A673 (cell line): ENCODE measurements at regions not wholly inside any gene's neighbourhood (a gene's known extent, or its start where the extent isn't known, plus 50 kb on each side); places are given as distances from the start of the nearest gene placed in this dataset.

Source experiments
- BruUV-seq: library from RNA; stranded (reverse); fragments of 400-500 nt; replicated peaks from 2 replicates; lab custom pipeline; 2021; lab: Mats Ljungman, UMichigan
- CTCF ChIA-PET: fragments of 300-600 bp; sonication (Branson Sonifier 250); formaldehyde crosslinking; loops from one replicate; lab custom pipeline; 2022; ENCODE audit warnings: antibody characterized with exemption; lab: Charles Lee
- POLR2A ChIA-PET: fragments of 300-600 bp; sonication (Branson Sonifier 250); formaldehyde crosslinking; loops from one replicate; lab custom pipeline; 2022; ENCODE audit warnings: antibody characterized with exemption; ENCODE audit not compliant: low non-redundant PET; lab: Charles Lee
- DNase-seq: peaks from one replicate; pipeline ENCODE4 v3.0.0-alpha.2; 2015; ENCODE audit warnings: low spot score
- H3K27ac ChIP-seq: fragments of 200-600 bp; sonication (generic); 2 replicates; pipeline ENCODE4 v1.5.1; 2016; ENCODE audit warnings: mixed run types, low read depth, mild to moderate bottlenecking, mixed read lengths, antibody characterized with exemption, low read length; ENCODE audit not compliant: poor library complexity, severe bottlenecking
- H3K27me3 ChIP-seq: fragments of 200-600 bp; sonication (generic); replicated peaks from 2 replicates; pipeline ENCODE4 v1.6.1; 2017; ENCODE audit warnings: mixed run types, low read depth, mild to moderate bottlenecking, mixed read lengths, antibody characterized with exemption, low read length; ENCODE audit not compliant: insufficient read depth, poor library complexity
- H3K36me3 ChIP-seq: fragments of 200-600 bp; sonication (generic); 2 replicates; pipeline ENCODE4 v1.6.1; 2016; ENCODE audit warnings: mixed run types, mild to moderate bottlenecking, mixed read lengths, antibody characterized with exemption, low read length; ENCODE audit not compliant: insufficient read depth, poor library complexity, severe bottlenecking
- H3K4me1 ChIP-seq: fragments of 200-600 bp; sonication (generic); 2 replicates; pipeline ENCODE4 v1.6.1; 2017; ENCODE audit warnings: mixed run types, mild to moderate bottlenecking, mixed read lengths, antibody characterized with exemption, low read length; ENCODE audit not compliant: insufficient read depth, poor library complexity, severe bottlenecking
- H3K4me3 ChIP-seq: fragments of 200-600 bp; sonication (generic); 2 replicates; pipeline ENCODE4 v1.5.1; 2016; ENCODE audit warnings: low read depth, mixed run types, mild to moderate bottlenecking, mixed read lengths, low read length; ENCODE audit not compliant: poor library complexity, severe bottlenecking
- H3K9me3 ChIP-seq: fragments of 200-600 bp; sonication (generic); 2 replicates; pipeline ENCODE4 v1.6.1; 2016; ENCODE audit warnings: mixed run types, low read depth, mild to moderate bottlenecking, mixed read lengths, antibody characterized with exemption, low read length; ENCODE audit not compliant: poor library complexity, severe bottlenecking
- CTCF ChIP-seq: fragments of 300-800, 200-600 bp; sonication (generic); conservative IDR thresholded peaks from 2 replicates; pipeline ENCODE4 v1.5.1; 2017; ENCODE audit warnings: low read depth, mild to moderate bottlenecking, antibody characterized with exemption, low read length, moderate library complexity, mixed read lengths
- EZH2 ChIP-seq: fragments of 200-600 bp; sonication (generic); IDR thresholded peaks from 2 replicates; pipeline ENCODE4 v1.6.1; 2017; ENCODE audit warnings: borderline replicate concordance, low read depth, mild to moderate bottlenecking, mixed read lengths, antibody characterized with exemption, low read length; ENCODE audit not compliant: poor library complexity, severe bottlenecking
- intact Hi-C: fragments of 100-400 bp; cut with micrococcal nuclease; formaldehyde crosslinking; loops from one replicate; pipeline ENCODE4 v1.10.0; 2022; ENCODE audit not compliant: unreplicated experiment

DNA sequence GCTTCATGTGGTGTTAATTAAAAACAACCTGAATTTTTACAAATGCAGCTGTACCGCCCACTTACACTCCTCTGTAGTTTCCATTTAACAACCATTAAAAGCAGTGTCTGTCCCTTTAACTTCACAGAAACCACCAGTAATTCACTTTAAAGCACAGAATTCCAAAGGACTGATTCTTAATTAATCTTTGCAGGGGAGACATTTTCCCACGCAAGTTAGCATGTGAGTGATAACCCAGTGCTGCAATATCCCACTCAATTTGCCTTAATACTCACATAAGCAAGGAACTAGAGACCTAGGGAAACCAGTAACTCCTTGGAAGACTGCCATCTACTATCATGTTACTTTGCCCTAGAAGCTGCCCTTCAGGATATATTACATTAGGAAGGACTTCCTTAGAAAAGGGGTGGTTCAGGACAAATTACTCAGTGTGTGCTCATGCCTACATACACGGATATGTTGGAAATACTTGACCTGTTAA is 102.3 kb downstream of the OSR1 start:
- Histone ChIP-seq H3K4me1 (no peaks in the 10 kb centered on the region), H3K36me3 (no peaks in the 10 kb centered on the region), H3K27ac (no peak overlapping the region), H3K4me3 (no peak overlapping the region), H3K9me3 (no peaks in the 10 kb centered on the region), H3K27me3 (no peaks in the 10 kb centered on the region)
- ChIA-PET CTCF (no interaction called here), POLR2A (no interaction called here)
- TF ChIP-seq CTCF (no peak), EZH2 (no peak)
- BruUV-seq, result no TSS peak
- intact Hi-C loops, result no loop called here
- no peak for DNase-seq

- no TSS peak for BruUV-seq
- H3K36me3 ChIP-seq, result no peaks in the 10 kb centered on the region
- no peak overlapping the region for H3K4me3 ChIP-seq
- intact Hi-C loops, result no loop called here
- H3K27me3 ChIP-seq, result no peaks in the 10 kb centered on the region
- H3K27ac ChIP-seq, result no peak overlapping the region
- TF ChIP-seq EZH2 (no peak), CTCF (no peak)
- no peaks in the 10 kb centered on the region for H3K4me1 ChIP-seq
- POLR2A ChIA-PET, result no interaction called here
- no peak for DNase-seq
- CTCF ChIA-PET, result no interaction called here
- no peaks in the 10 kb centered on the region for H3K9me3 ChIP-seq
Measured at GRCh38 chr2:19255481-19255880, 102.9 kb downstream of the OSR1 start.

DNA sequence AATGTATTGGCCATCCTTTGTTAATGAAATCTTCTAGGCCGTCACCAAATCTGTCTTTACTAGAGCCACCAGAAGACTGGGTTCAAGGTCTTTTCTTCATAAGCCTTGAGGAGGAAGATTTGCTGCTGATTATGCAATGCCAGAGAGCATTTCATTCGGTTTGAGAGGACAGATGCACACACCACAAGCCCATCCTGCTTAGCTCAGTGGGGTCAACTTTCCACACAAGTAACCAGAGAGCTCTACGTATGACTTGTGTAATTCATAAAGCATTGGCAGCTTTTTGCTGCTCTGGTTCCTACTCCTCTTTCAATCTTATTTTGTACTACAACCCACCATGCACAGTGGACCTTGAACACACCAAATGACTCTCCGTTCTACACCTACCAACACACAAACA is 106.9 kb downstream of the OSR1 start:
- Histone ChIP-seq H3K4me1 (no peaks in the 10 kb centered on the region), H3K27me3 (peaks cover 6% of the 10 kb centered on the region), H3K9me3 (no peaks in the 10 kb centered on the region), H3K27ac (no peak overlapping the region), H3K36me3 (no peaks in the 10 kb centered on the region), H3K4me3 (no peak overlapping the region)
- intact Hi-C loops, result no loop called here
- BruUV-seq, result no TSS peak
- CTCF ChIA-PET, result no interaction called here
- no peak for DNase-seq
- POLR2A ChIA-PET, result no interaction called here
- no peak for TF ChIP-seq EZH2
- no peak for TF ChIP-seq CTCF
